ENCODE measurements at regions not wholly inside any gene's neighbourhood (a gene's known extent, or its start where the extent isn't known, plus 50 kb on each side); places are given as distances from the start of the nearest gene placed in this dataset.

DNA sequence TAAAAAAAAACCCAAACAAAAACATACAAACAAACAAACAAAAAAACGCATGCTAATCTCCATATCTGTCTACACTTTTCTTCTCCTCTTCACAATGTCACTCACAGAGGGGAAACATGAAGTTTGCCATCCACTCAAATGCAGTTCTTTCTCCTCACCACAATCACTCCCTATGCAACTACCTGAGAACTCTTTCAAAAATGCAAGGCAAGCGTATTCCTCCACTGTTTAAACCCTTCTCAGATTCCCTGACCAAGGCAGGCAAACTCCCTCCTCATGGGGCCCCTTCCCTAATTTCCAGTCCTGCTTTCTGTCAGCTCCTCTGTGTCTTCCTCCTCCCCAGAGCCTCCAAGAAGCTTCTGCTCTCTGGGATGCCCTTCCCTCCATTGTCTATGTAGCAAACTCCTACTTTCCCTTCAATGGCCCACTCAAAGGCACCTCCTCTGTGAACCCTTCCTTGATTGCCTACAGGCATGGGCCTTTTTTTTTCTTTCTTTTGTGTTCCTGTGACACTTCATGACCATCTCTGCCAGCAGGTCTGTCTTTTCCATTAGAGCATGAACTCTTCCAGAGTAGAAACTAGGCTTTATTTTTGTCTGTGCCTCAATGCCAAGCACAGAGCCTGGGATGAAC is 143.8 kb upstream of the SLC1A4 start:
- TF ChIP-seq, protein P1, sequence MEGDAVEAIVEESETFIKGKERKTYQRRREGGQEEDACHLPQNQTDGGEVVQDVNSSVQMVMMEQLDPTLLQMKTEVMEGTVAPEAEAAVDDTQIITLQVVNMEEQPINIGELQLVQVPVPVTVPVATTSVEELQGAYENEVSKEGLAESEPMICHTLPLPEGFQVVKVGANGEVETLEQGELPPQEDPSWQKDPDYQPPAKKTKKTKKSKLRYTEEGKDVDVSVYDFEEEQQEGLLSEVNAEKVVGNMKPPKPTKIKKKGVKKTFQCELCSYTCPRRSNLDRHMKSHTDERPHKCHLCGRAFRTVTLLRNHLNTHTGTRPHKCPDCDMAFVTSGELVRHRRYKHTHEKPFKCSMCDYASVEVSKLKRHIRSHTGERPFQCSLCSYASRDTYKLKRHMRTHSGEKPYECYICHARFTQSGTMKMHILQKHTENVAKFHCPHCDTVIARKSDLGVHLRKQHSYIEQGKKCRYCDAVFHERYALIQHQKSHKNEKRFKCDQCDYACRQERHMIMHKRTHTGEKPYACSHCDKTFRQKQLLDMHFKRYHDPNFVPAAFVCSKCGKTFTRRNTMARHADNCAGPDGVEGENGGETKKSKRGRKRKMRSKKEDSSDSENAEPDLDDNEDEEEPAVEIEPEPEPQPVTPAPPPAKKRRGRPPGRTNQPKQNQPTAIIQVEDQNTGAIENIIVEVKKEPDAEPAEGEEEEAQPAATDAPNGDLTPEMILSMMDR (IDR thresholded peaks at IDR 0.05; ENCODE audit: low read depth, low read length): no peak
- TF ChIP-seq, protein P2, sequence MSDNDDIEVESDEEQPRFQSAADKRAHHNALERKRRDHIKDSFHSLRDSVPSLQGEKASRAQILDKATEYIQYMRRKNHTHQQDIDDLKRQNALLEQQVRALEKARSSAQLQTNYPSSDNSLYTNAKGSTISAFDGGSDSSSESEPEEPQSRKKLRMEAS (IDR thresholded peaks at IDR 0.05; ENCODE audit: low read depth, low read length): no peak
- TF ChIP-seq POLR2A (IDR thresholded peaks at IDR 0.05; ENCODE audit: extremely low read depth, insufficient read length): no peak

All from NB4 (cell line).